ENCODE measurements at regions not wholly inside any gene's neighbourhood (a gene's known extent, or its start where the extent isn't known, plus 50 kb on each side); places are given as distances from the start of the nearest gene placed in this dataset.

DNA sequence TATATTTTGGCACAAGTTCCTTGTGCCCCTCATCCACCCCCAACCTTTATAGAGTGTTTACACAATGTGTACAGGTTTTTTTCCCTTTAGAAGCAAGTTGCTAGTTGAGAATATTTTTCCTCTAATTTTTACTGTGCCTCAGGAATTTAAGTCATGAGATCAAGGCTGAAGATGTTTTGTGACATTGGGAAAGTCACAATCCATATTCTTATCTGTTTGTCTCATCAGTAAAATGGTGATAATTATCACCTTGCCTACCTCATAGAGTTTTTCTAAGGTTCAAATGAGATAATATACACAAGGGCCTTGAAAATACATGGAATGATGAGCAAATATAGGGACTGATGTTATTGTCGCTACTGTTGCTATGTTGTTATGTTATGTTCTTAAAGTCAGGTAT is 109.6 kb upstream of the DIAPH2 start:
- TF ChIP-seq, protein P1, sequence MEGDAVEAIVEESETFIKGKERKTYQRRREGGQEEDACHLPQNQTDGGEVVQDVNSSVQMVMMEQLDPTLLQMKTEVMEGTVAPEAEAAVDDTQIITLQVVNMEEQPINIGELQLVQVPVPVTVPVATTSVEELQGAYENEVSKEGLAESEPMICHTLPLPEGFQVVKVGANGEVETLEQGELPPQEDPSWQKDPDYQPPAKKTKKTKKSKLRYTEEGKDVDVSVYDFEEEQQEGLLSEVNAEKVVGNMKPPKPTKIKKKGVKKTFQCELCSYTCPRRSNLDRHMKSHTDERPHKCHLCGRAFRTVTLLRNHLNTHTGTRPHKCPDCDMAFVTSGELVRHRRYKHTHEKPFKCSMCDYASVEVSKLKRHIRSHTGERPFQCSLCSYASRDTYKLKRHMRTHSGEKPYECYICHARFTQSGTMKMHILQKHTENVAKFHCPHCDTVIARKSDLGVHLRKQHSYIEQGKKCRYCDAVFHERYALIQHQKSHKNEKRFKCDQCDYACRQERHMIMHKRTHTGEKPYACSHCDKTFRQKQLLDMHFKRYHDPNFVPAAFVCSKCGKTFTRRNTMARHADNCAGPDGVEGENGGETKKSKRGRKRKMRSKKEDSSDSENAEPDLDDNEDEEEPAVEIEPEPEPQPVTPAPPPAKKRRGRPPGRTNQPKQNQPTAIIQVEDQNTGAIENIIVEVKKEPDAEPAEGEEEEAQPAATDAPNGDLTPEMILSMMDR (IDR thresholded peaks at IDR 0.05; ENCODE audit: unreplicated experiment) = no peak

DNA sequence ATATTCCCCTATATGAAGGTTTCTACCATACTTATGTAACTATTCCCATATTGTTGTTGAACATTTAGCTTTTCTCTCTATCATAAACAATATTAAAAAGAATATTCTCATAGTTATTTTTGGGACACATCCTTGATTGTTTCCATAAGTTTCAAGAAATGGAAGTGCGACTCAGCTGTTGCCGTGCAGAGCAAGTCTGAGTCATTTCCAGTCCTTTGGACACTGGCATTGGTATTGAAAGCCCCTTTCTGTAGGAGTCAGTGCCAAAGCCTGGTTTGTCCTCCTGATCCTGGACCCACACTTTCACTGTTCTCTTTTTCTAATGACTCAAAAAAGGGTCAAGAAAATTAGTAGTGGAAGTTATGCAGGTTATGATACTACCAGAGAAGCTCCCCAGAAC is 108.3 kb upstream of the DIAPH2 start:
- Mint-ChIP-seq H3K27me3 (no peaks in the 10 kb centered on the region), H3K9me3 (ENCODE audit: low read depth) (no peaks in the 10 kb centered on the region), H3K4me1 (ENCODE audit: low read depth) (no peaks in the 10 kb centered on the region), H3K4me3 (ENCODE audit: low read depth) (no peak overlapping the region), H3K36me3 (ENCODE audit: insufficient read depth) (no peaks in the 10 kb centered on the region), H3K27ac (no peak overlapping the region)
- no peak for DNase-seq (ENCODE audit: low spot score, unreplicated experiment)
- TF ChIP-seq, protein P1 (IDR thresholded peaks at IDR 0.05; ENCODE audit: unreplicated experiment) = no peak

More for the DNA sequence above, 109.6 kb upstream of the DIAPH2 start:
- H3K9me3 Mint-ChIP-seq (ENCODE audit: low read depth) = peaks cover 3% of the 10 kb centered on the region
- no peak overlapping the region for H3K4me3 Mint-ChIP-seq (ENCODE audit: low read depth)
- no peak for DNase-seq (ENCODE audit: low spot score, unreplicated experiment)
- H3K4me1 Mint-ChIP-seq (ENCODE audit: low read depth) = no peaks in the 10 kb centered on the region
- H3K36me3 Mint-ChIP-seq (ENCODE audit: insufficient read depth) = no peaks in the 10 kb centered on the region
- no peak overlapping the region for H3K27ac Mint-ChIP-seq
- H3K27me3 Mint-ChIP-seq = no peaks in the 10 kb centered on the region

DNA sequence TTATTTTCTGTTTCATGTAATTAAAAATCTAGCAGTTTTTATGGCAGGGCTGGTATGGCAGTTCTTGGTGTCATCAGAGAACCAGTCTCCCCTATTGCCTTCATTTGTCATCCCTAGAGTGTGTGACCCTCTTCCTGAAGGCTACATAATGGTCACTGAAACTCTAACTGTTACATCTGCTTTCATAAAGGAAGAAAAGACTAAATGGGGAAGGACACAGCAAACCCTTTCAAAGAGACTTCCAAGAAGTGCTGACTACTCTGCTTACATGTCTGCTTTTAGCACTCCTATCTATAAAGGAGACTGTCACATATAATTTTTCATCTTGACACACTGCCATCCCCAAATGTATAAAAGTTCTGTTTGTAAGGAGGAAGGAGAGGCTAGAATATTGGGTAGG is 105.9 kb upstream of the DIAPH2 start:
- Mint-ChIP-seq H3K36me3 (ENCODE audit: insufficient read depth) (no peaks in the 10 kb centered on the region), H3K4me1 (ENCODE audit: low read depth) (no peaks in the 10 kb centered on the region), H3K27me3 (no peaks in the 10 kb centered on the region), H3K9me3 (ENCODE audit: low read depth) (no peaks in the 10 kb centered on the region), H3K4me3 (ENCODE audit: low read depth) (no peak overlapping the region), H3K27ac (no peak overlapping the region)
- DNase-seq (ENCODE audit: low spot score, unreplicated experiment) = no peak
- TF ChIP-seq, protein P1 (IDR thresholded peaks at IDR 0.05; ENCODE audit: unreplicated experiment) = no peak

DNA sequence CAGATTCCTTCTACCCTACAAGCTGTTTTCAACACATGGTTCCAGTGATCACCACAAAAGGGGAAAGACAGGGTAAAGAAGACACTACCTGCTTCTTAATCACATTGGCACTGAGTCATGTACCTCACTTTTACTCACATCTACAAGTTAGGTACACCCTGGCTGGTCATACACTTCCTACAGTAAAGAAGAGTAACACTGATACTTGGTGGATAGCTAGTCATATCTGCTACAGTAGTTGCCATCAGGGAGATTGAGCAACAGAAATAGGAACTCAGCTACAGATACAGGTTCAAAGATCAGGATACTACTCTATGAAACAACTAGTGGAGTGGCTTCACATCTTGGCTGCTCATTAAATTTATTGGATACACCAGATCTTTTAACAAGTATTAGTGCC is 105.4 kb upstream of the DIAPH2 start:
- Mint-ChIP-seq H3K4me1 (ENCODE audit: low read depth) (no peaks in the 10 kb centered on the region), H3K4me3 (ENCODE audit: low read depth) (no peak overlapping the region), H3K36me3 (ENCODE audit: insufficient read depth) (no peaks in the 10 kb centered on the region), H3K27ac (no peak overlapping the region), H3K9me3 (ENCODE audit: low read depth) (no peaks in the 10 kb centered on the region), H3K27me3 (no peaks in the 10 kb centered on the region)
- TF ChIP-seq, protein P1 (IDR thresholded peaks at IDR 0.05; ENCODE audit: unreplicated experiment) = no peak
- no peak for DNase-seq (ENCODE audit: low spot score, unreplicated experiment)

DNA sequence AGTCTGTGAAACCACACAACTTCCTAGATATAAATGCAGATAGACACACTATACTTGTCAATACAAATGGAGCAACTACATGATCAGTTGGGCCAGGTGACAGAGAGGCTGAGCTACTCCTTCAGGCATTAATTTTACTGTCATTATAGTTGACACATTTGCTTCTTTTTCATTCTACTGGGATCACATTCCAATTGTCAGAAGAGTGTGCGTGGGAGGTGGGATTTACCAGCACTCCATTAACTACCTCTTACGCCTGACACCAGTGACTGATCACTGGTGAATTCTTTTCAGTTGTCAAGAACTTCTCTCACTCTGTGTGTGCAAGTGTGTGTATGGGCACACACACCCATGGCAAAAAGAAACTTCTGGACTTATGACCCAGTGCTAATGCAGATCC is 94.2 kb upstream of the DIAPH2 start:
- Mint-ChIP-seq H3K9me3 (ENCODE audit: low read depth) (peaks cover 11% of the 10 kb centered on the region), H3K27me3 (no peaks in the 10 kb centered on the region), H3K4me1 (ENCODE audit: low read depth) (no peaks in the 10 kb centered on the region), H3K36me3 (ENCODE audit: insufficient read depth) (no peaks in the 10 kb centered on the region), H3K27ac (no peak overlapping the region), H3K4me3 (ENCODE audit: low read depth) (no peak overlapping the region)
- TF ChIP-seq, protein P1 (IDR thresholded peaks at IDR 0.05; ENCODE audit: unreplicated experiment) = no peak
- no peak for DNase-seq (ENCODE audit: low spot score, unreplicated experiment)

All from progenitor cell of endocrine pancreas (in vitro differentiated cells).